ENCODE measurements at regions not wholly inside any gene's neighbourhood (a gene's known extent, or its start where the extent isn't known, plus 50 kb on each side); places are given as distances from the start of the nearest gene placed in this dataset.

DNA sequence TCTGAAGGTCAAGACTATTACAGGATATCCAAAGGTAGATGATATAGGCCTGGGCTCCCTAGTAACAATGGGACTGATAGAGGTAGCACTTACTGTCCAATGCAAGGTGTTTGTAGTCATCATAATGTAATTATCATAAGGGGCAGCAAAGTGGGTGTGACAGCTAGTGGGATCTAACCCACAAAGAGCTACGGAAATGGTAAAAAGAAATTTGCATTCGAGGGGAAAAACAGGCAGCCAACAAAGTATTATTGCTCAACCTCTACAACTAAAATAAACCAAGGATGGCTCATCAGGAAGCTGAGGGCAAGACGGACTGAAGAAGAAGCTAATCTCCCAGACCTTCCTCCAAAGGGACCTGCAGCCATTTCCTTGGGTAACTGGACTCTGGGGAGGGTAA is 211.0 kb downstream of the WDR11 start:
- TF ChIP-seq, protein P1, sequence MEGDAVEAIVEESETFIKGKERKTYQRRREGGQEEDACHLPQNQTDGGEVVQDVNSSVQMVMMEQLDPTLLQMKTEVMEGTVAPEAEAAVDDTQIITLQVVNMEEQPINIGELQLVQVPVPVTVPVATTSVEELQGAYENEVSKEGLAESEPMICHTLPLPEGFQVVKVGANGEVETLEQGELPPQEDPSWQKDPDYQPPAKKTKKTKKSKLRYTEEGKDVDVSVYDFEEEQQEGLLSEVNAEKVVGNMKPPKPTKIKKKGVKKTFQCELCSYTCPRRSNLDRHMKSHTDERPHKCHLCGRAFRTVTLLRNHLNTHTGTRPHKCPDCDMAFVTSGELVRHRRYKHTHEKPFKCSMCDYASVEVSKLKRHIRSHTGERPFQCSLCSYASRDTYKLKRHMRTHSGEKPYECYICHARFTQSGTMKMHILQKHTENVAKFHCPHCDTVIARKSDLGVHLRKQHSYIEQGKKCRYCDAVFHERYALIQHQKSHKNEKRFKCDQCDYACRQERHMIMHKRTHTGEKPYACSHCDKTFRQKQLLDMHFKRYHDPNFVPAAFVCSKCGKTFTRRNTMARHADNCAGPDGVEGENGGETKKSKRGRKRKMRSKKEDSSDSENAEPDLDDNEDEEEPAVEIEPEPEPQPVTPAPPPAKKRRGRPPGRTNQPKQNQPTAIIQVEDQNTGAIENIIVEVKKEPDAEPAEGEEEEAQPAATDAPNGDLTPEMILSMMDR (IDR thresholded peaks at IDR 0.05): no peak
- TF ChIP-seq POLR2AphosphoS5 (IDR thresholded peaks at IDR 0.05): no peak
- TF ChIP-seq EP300 (IDR thresholded peaks at IDR 0.05; ENCODE audit: low read depth): no peak
